Stimulated activated CD4-positive, alpha-beta T cell treated with anti-CD3 and anti-CD28 coated beads, TNF-alpha, amount 100 ng/mL, for 48 hours (primary cell): ENCODE measurements at regions not wholly inside any gene's neighbourhood (a gene's known extent, or its start where the extent isn't known, plus 50 kb on each side); places are given as distances from the start of the nearest gene placed in this dataset.
"Not testable (repeated sequence)": the region's sequence is repeated elsewhere in the genome, so short reads cannot be mapped to it uniquely, and the experiment has no call there.

Experiments used
- DNase-seq, 3 donors: peaks; one replicate each; pipeline ENCODE4 v3.0.0-alpha.2; 2020; ENCODE audit warnings: low read depth in 3 of 3

DNA sequence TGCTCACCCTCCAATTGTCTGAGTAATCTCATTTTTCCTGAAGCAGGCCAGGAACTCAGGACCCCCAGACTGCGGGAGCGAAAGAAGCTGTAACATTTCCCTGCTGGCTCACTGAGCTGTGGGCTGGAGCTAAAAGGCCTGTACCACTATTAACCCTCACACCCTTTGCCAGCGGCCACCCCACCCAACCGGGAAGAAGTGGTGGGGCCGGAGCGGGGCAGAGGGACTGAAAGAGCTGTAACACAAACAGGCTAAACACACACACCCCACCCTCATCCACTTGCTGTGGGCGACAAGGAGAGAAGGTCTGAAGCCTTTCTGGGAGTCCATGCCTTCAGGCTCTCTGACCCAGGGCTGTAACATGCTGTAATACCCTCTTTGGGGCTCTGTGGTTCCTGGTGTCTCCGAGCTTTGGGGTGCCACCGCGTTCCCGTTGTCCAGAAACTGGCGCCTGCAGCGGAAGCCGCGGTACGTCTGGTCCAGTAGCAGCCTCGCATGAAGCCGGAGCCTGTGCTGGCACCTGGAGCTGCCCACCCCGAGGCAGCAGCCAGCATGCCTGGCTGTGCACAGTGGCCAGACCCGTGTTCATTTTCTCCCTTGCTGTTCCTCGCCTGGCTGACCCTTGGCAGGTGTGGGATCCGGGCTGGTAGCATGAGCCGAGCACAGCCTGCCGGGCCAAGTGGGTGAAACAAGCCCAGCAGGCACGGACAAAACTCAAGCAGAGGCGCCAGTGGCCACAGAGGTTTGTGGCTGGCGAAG is 345.5 kb upstream of the MGAT4C start:
- no peak for DNase-seq

DNA sequence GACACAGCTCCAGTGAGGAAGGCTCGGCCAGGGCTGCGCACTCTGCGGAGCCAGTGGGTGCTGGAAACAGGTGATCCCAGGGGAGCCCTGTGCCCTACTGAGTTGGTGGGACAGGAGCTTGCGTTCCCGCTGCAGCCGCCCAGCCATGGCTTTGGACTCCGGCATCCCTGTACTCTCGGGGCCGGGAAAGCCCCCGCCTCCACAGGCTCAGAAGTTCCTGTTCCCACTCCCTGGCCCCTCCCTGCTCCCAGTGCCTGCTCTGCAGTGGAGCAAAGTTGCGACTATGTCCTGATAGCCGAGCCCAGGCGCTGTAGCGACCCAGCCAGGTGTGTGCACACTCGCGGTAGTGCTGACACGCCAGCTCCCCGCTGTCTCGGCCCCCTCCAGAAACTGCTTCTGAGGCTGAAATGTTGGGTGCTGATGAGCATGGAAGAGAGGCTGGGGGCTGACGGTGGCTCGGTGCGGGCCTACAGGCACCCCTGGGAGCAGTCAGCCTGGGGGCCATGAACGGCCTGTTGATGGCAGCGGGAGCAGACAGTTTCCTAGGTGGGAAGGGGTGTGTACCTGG is 344.6 kb upstream of the MGAT4C start:
- DNase-seq = no peak

DNA sequence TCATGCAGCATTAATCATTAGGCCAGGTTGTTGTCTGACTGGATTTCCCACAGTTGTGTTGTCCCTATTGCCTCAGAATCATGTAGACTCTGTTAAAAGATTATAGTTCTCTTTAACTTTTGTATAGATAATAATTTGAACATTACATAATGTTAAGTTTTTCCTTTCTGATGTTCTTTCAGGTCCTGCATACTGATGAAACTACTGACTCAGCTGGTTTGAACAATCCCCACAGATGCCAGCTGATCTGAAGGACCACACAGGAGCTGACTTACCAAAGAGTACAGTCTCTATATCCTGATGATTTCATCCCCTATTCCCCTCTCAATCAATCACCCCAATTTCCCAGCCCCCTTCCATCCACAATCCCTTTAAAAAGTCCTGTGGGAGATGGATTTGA is 341.2 kb upstream of the MGAT4C start:
- no peak for DNase-seq

DNA sequence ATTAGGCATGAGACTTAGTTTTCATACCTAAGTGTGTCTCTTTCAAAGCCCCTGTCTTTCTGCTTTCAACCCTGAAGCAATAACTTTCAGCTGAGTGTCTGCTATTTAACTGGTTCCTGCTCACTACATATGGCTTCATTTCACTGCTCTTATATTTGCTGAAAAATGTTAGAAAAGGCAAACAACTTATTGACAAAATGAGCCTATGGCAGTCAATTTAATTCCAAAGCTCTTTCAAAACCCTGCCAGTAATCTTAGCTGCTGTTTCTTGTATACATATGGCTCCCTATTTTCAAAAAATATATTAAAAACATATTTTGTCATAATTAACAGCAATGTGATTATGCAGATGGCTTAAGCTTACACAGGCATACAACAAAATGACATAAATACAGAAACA is 334.1 kb upstream of the MGAT4C start:
- no peak for DNase-seq

DNA sequence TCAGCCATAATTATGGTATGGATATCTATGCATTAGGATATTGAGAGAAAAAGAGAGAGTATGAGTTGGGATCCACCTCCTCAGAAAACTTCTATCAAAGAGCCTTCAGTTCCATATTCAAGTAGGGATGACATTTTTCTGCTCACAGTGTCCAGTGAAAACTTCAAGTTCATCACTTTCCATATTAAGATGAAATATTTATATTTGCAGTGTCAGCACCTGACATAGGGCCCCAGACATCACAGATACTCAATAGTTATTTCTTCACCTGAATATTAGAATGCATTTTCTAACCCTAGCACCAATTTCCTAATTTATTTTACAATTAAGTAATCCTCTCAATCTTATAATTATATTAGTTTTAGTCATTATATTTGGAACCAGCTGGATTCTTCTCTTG is 318.0 kb upstream of the MGAT4C start:
- no peak for DNase-seq

DNA sequence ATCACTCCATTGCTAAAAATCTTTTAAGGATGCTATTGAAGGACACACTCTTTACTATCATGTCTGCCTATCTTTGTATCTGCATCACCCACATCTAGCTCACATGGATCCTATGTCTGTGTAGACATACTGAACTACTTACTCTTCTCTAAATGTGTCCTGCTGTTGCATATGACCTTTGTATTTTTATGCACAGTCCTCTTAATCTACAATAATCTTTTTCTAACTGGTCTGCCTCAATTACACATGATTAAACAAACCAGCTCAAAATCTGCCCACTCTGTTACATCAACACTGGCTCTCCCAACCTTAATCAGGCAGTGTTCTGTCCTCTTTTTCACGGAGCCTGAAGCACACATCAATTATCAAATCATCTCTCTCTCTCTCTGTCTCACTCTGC is 316.3 kb upstream of the MGAT4C start:
- no peak for DNase-seq

DNA sequence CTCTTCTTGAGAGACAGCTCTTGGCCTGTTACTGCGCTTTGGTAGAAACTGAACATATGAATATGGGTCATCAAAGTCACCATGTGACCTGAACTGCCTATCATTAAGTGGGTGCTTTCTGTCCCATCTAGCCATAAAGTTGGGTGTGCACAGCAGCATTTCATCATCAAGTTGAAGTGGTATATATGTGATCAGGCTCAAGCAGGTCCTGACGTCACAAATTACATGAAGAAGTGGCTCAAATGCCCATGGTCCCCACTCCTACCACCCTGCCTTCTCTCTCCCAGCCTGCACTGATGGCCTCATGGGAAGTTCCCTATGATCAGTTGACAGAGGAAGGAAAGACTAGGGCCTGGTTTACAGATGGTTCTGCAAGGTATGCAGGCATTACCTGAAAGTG is 308.8 kb upstream of the MGAT4C start:
- no peak for DNase-seq

DNA sequence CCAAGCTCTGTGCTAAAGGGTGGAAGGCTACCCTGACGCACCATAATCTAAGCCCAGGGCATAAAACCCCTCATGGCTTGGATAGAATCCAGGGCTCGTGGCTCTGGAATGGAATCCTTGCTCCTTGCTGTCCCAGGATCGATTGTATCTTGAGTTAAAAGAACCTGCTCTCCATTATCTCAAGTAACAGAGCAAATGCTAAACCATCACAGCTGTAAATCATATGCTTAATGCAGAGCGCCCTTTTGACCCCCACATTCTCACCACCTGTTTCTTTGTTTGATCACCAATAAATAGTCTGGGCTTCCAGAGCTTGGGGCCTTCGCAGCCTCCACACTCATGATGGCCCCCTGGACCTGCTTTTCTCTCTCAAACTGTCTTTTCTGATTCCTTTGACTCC is 299.3 kb upstream of the MGAT4C start:
- DNase-seq = not testable (repeated sequence)

DNA sequence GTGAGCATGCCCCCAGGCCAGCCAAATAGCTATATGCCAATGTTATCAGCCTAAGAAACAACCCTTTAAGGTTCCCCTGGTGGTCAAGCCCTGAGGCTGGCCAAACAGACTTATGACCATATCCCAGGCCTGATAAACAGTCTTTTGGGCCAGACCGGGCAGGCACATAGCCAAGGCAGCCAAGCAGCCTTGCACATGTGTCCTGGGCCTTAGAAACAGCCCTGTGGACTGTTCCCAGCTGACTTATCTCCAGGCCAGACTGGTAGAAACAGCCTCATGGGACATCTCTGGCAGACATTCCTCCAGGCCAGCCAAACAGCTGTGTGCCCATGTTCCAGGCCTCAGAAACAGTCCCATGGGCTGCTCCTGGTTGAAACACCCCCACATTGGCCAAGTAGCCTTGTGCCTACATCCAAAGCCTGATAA is 295.0 kb upstream of the MGAT4C start:
- no peak for DNase-seq

DNA sequence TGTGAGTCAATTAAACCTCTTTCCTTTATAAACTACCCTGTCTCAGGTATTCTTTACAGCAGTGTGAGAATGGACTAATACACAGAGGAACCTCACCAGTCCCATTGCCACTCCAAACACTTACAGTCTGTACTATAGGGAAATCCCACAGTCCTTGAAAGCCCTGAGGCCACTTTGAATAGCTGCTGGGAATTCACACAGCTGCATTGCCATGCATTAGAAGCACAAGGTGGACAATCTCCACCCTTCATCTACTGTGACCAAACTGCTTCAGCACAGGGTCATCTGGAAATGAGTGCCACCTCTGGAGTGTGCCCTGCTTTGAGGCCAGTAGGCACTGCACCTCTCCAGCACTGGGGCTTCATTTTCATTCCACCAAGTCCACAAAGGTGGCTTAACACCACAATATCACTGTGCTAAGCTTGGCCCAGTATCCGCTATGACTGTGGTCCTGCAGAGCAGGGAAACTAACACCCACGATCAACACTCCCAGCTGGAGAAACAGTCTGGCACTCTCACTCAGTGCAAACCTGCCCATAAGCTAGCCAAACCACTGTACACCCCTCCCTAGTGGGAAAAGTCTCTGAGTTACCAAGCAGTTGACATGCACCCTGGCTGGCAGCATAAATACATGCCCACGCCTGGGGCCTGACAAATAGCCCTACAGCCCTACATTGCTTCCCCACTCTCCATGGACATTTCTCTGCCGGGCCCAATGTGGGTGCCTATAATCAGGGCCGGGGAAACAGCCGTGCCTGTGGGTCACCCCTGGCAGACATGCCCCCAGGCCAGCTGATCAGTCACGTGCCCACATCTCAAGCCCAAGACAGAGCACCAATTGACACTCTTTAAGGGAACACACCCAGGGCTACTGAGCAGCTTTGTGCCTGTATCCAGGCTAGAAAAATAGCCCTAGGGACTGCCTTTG is 294.3 kb upstream of the MGAT4C start:
- DNase-seq = no peak

DNA sequence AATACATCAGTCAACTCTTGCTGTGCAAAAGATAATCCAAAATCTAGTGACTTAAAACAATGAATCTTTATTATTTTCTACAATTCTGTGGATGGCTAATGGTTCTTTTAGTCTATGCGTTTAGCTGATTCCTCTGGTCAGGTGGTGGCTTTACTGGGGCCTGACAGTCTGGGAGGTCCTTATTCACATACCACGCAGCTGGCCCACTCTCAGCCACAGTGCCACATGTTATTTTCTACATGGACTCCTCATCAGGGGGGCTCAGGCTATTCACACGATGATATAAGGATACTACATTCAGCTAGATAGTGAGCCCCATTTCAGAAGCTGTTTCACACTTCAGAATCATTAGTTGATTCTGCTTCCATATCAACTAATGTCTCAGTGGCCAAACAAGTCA is 287.5 kb upstream of the MGAT4C start:
- no peak for DNase-seq

DNA sequence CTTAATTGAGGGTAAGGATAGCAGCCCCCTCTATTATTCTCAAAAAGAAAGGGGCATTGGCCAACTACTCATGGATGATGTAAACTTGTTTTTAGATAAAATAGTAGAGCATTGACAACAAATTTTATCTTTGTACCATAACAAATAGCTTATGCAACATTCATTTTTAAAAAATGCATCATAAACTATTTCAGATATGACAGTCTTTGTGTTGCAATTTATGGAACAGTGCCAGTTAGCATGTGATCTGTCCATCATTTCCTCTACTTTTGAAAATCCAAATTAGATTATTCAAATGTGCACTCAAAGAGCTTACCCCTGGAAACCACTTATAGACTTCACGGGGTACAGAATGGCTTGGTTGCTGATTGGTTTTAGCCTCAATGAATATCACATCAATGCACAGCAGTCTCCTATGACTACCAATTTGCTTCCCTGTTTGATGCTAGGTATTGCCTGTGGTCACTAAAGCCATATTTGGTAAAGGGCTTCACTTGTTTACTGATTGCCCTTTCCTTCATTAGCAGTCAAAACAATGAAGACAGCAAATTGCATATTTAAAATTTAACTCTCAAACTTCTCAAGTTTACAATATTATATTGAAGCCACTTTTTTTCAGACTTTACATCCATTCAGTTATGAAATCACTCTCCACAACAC is 274.9 kb upstream of the MGAT4C start:
- no peak for DNase-seq

DNA sequence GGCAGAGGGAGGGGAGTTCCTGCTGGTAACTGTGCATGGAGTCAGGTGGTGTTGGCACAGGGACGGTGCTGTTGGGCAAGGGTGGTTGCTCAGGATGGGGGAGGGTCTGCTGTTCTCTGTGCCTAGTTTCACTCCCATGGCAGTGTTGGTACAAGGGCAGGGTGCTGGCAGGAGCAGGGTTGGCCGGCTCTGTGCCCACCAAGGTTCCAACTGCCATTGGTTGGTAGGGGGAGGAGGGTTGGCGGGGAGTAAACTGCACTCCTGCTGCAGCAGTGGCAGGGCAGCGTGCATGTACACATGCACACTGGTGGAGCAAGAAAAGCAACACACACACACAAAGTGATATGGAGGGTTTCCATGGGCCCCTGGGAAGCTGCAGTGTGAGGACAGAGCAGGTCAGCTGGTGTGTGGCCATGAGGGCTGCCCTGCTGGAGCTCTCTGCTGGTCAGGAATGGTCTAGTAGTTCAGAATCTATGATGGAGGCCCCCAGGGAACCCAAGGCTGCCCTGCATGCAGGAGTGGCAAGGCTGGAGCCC is 269.9 kb upstream of the MGAT4C start:
- DNase-seq = no peak

DNA sequence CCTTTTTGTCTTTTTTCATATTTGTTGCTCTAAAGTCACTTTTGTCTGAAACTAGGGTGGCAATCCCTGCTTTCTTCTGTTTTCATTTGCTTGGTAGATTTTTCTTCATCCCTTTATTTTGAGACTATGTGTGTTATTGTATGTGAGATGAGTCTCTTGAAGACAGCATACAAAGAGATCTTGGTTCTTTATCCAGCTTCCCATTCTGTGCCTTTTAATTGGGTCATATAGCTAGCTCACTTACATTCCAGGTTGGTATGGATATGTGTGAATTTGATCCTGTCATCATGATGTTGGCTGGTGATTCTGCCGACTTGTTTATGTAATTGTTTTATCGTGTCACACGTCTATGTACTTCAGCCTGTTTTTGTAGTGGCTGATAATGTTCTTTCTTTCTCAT is 267.7 kb upstream of the MGAT4C start:
- DNase-seq = no peak

DNA sequence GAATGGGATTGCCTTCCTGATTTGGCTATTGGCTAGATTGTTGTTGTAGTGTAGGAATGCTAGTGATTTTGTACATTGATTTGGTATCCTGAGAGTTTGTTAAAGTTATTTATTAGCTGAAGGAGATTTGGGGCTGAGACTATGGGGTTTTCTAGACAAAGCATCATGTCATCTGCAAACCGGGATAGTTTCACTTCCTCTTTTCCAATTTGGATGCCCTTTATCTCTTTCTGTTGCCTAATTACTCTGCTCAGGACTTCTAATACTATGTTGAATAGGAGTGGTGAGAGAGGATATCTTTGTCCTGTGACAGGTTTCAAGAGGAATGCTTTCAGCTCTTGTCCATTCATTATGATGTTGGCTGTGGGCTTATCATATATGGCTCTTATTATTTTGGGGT is 265.7 kb upstream of the MGAT4C start:
- DNase-seq = no peak

DNA sequence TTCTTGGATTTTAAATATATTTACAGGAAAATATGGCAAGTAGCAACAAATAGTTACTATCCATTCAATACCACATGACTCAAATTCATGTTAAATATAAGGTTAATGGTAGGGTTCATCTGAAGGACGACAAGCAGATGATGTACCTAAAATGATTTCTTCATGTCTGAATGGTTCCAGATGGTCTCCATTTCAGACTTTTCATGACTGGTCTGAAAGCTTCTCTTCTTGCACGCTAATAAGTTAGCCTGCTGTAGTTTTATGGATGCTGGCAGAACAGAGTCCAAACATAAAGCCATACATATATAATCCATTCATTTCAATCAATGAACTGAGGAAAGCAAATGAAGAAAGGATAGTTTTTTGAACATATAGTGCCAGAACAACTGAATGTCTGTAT is 257.0 kb upstream of the MGAT4C start:
- no peak for DNase-seq

DNA sequence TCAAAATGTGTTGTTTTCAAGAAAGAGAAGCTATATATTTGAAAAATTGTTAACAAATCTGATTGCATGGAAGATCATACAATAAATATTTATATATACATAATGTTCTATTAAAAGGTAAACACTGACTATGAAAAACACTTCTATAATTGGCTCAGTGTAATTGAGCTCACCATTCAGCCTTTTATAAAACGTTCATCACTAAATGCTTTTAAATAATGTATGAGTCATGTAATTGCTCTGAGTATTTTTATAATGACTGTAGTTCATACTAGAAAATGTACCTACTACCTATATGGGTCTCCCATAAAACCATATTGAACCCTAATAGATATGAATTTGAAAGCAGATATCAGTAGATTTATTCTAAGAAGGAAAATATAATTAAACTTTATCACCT is 240.4 kb upstream of the MGAT4C start:
- DNase-seq = no peak

DNA sequence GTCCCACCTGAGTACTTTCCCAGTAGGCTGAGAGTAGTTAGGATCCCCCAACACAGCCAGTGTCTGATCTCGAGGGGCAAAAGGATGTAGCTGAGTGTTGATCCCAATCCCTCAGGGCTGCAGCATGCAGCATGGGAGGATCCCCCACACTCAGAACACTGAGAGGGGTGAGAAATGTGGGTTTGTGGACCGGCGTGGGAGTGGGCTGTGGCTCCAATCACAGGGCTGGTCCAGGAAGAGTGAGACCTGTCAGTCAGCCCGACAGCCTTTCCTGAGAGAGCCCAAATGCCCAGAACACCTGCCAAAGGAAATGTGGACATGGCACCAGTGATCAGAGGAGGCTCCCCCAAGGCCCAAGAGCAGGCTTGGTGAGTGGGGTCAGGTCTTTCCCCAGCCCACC is 228.3 kb upstream of the MGAT4C start:
- no peak for DNase-seq

DNA sequence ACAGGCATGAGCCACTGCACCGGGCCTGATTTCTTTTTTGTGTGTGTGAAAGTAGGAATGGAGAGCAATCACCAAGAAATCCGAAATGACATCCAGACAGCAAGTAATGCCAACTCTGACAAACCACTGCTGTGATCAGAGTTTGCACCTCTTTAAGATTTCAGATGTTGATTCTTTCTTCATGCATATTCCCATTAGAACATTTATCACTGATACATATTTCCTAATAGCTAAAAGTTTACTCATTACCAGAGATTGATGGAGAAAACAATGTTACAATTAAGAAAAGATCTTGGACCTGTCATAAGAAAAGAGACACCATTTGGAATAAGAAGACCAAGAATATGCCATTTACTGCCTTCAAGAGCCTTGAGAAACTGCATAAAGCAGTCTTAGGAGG is 217.0 kb upstream of the MGAT4C start:
- no peak for DNase-seq

DNA sequence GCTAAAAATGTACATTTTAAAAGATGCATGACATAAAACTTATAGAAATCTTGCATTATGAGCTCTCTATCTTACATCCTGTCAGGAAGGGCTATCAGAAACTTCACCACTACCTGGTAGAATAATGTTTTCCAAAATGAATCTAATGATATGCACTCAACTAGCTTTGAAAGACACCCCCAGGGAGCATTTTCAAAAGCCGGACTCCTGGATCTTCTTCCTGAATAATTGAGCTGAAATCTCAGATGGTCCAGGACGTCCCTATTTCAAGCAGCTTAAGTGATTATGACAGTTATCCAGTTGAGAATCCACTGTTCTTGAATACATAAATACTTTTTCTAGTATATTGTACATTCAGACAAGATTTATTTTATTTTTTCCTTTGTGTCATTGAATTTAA is 200.6 kb upstream of the MGAT4C start:
- DNase-seq = no peak

DNA sequence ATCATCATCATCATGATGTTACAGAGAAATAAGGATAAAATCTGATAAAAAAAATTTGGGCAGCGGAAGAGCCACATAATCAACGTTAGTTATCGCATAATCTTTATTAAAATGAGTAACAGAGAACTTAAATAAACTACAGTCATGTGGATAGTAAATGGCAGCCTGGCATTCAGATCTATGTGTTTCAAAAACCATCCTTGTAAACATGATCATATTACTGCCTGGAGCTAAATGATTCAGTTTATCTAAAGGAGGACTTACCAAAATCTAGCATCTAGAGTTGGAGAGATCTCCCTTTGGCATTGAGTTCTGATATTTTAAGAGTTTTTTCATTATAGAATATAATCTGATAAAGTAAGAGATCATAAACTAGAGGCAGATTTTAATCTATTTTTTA is 200.1 kb upstream of the MGAT4C start:
- DNase-seq = no peak

DNA sequence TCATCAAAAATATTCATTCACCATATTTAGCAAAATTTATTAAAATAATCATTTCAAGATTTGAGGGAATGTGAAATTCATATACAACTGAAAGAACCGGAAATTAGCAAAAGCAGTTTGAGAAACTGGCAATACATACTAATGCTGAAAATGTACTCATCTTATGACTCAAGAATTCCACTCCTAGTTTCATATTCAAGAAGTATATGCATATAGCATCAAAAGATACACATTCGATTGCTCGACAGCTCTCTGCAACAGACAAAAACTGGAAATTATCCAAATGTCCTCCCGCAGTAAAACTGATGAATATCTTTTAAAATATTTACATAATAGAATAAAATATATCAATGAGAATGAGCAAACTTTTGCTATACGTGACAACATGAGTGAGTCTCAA is 189.2 kb upstream of the MGAT4C start:
- no peak for DNase-seq
